DMS114 treated with DMSO at 0.1 percent for 48 hours (cell line): ENCODE measurements at regions not wholly inside any gene's neighbourhood (a gene's known extent, or its start where the extent isn't known, plus 50 kb on each side); places are given as distances from the start of the nearest gene placed in this dataset.

ENCODE experiments used
- DNase-seq: peaks from one replicate; lab custom pipeline; 2025; ENCODE audit not compliant: unreplicated experiment; lab: John Stamatoyannopoulos, UW

- DNase-seq: no peak
Measured at GRCh38 chr2:76584474-76584873, 873.8 kb upstream of the GCFC2 start.

- no peak for DNase-seq
Measured at GRCh38 chr2:76579911-76580310, 869.2 kb upstream of the GCFC2 start.

GRCh38 chr2:76572981-76573380, 862.3 kb upstream of the GCFC2 start:
- DNase-seq: no peak

GRCh38 chr2:76569819-76570218, 859.1 kb upstream of the GCFC2 start:
- DNase-seq: no peak

GRCh38 chr2:76567478-76567877, 856.8 kb upstream of the GCFC2 start:
- DNase-seq: no peak

GRCh38 chr2:76564734-76565133, 854.0 kb upstream of the GCFC2 start:
- DNase-seq: no peak

- DNase-seq: no peak
Measured at GRCh38 chr2:76563730-76564129, 853.0 kb upstream of the GCFC2 start.

GRCh38 chr2:76558157-76558556, 847.4 kb upstream of the GCFC2 start:
- DNase-seq: no peak

GRCh38 chr2:76556018-76556417, 845.3 kb upstream of the GCFC2 start:
- DNase-seq: no peak

GRCh38 chr2:76546207-76546606, 835.5 kb upstream of the GCFC2 start:
- no peak for DNase-seq

- DNase-seq: no peak
Measured at GRCh38 chr2:76544901-76545300, 834.2 kb upstream of the GCFC2 start.

- no peak for DNase-seq
Measured at GRCh38 chr2:76517574-76517909, 806.8 kb upstream of the GCFC2 start.

- DNase-seq: no peak
Measured at GRCh38 chr2:76516861-76517573, 806.3 kb upstream of the GCFC2 start.

- DNase-seq: no peak
Measured at GRCh38 chr2:76512201-76512820, 801.6 kb upstream of the GCFC2 start.

- DNase-seq: no peak
Measured at GRCh38 chr2:76506538-76506937, 795.8 kb upstream of the GCFC2 start.

- no peak for DNase-seq
Measured at GRCh38 chr2:76501641-76502040, 790.9 kb upstream of the GCFC2 start.

- no peak for DNase-seq
Measured at GRCh38 chr2:76498360-76498759, 787.6 kb upstream of the GCFC2 start.

GRCh38 chr2:76491503-76491902, 780.8 kb upstream of the GCFC2 start:
- DNase-seq: no peak

GRCh38 chr2:76478266-76479035, 767.7 kb upstream of the GCFC2 start:
- DNase-seq: no peak

GRCh38 chr2:76472946-76473345, 762.2 kb upstream of the GCFC2 start:
- DNase-seq: no peak

- no peak for DNase-seq
Measured at GRCh38 chr2:76469066-76469465, 758.4 kb upstream of the GCFC2 start.

- DNase-seq: no peak
Measured at GRCh38 chr2:76467326-76467725, 756.6 kb upstream of the GCFC2 start.
